IMR-90 (cell line): ENCODE measurements at regions not wholly inside any gene's neighbourhood (a gene's known extent, or its start where the extent isn't known, plus 50 kb on each side); places are given as distances from the start of the nearest gene placed in this dataset.

Source experiments
- ATAC-seq: fragments of 200-7000 bp; cut with Tn5 transposase; 2 replicates; pipeline ENCODE4 v1.9.1; 2020; ENCODE audit warnings: low read depth, mild to moderate bottlenecking, moderate library complexity
- BruUV-seq: library from RNA; stranded (reverse); fragments of 400-500 nt; replicated peaks from 2 replicates; lab custom pipeline; 2021; lab: Mats Ljungman, UMichigan
- CTCF ChIA-PET: fragments of 300-600 bp; formaldehyde crosslinking; extraction: SDS; loops from one replicate; lab custom pipeline; 2021; ENCODE audit warnings: antibody characterized with exemption; lab: Yijun Ruan, JAX
- POLR2A ChIA-PET: fragments of 300-600 bp; sonication (Branson Sonifier 250); formaldehyde crosslinking; loops from one replicate; lab custom pipeline; 2022; ENCODE audit warnings: antibody characterized with exemption; ENCODE audit not compliant: unreplicated experiment; lab: Charles Lee
- DNase-seq: peaks from one replicate; pipeline ENCODE4 v3.0.0; 2013
- H2AFZ ChIP-seq: replicated peaks from 2 replicates; pipeline ENCODE3; 2013; ENCODE audit warnings: low read length, mild to moderate bottlenecking; ENCODE audit not compliant: poor library complexity
- H2AK5ac ChIP-seq: 2 replicates; pipeline ENCODE4 v1.6.1; 2013; ENCODE audit warnings: low read depth, low read length, inconsistent platforms
- H2AK9ac ChIP-seq: replicated peaks from 2 replicates; pipeline ENCODE3; 2013; ENCODE audit warnings: mild to moderate bottlenecking, low read depth, low read length, moderate library complexity; ENCODE audit not compliant: poor library complexity
- H2BK120ac ChIP-seq: 2 replicates; pipeline ENCODE4 v1.6.1; 2013; ENCODE audit warnings: low read depth, low read length, inconsistent platforms
- H2BK15ac ChIP-seq: 3 replicates; pipeline ENCODE4 v1.6.1; 2013; ENCODE audit warnings: low read depth, low read length, inconsistent platforms
- H2BK20ac ChIP-seq: 2 replicates; pipeline ENCODE4 v1.6.1; 2013; ENCODE audit warnings: low read depth, mild to moderate bottlenecking, inconsistent platforms, low read length, moderate library complexity
- H2BK5ac ChIP-seq: 2 replicates; pipeline ENCODE4 v1.6.1; 2013; ENCODE audit warnings: mild to moderate bottlenecking, low read depth, low read length, inconsistent platforms; ENCODE audit not compliant: poor library complexity, severe bottlenecking
- H3K14ac ChIP-seq: replicated peaks from 2 replicates; pipeline ENCODE4 v1.6.1; 2013; ENCODE audit warnings: low read depth, low read length, inconsistent platforms
- H3K18ac ChIP-seq: 2 replicates; pipeline ENCODE4 v1.6.1; 2013; ENCODE audit warnings: low read depth, low read length, control low read depth
- H3K23ac ChIP-seq: 2 replicates; pipeline ENCODE4 v1.6.1; 2013; ENCODE audit warnings: low read depth, low read length, inconsistent platforms
- H3K27ac ChIP-seq: 2 replicates; pipeline ENCODE4 v1.5.1; 2013; ENCODE audit warnings: mild to moderate bottlenecking, control low read depth, low read length; ENCODE audit not compliant: insufficient read depth
- H3K27me3 ChIP-seq: 2 replicates; pipeline ENCODE4 v1.6.1; 2013; ENCODE audit warnings: low read length; ENCODE audit not compliant: control insufficient read depth, insufficient read depth
- H3K36me3 ChIP-seq: 2 replicates; pipeline ENCODE4 v1.6.1; 2013; ENCODE audit warnings: low read length, mixed read lengths; ENCODE audit not compliant: control insufficient read depth, insufficient read depth
- H3K4ac ChIP-seq: 2 replicates; pipeline ENCODE4 v1.6.1; 2013; ENCODE audit warnings: low read depth, low read length, inconsistent platforms
- H3K4me1 ChIP-seq: 2 replicates; pipeline ENCODE4 v1.6.1; 2013; ENCODE audit warnings: low read length, mixed read lengths; ENCODE audit not compliant: control insufficient read depth, insufficient read depth
- H3K4me2 ChIP-seq: 2 replicates; pipeline ENCODE4 v1.6.1; 2013; ENCODE audit warnings: low read depth, mild to moderate bottlenecking, control low read depth, low read length, moderate library complexity
- H3K4me3 ChIP-seq: 2 replicates; pipeline ENCODE4 v1.5.1; 2013; ENCODE audit warnings: low read depth, mild to moderate bottlenecking, control low read depth, low read length, moderate library complexity; ENCODE audit not compliant: insufficient read depth
- H3K56ac ChIP-seq: 2 replicates; pipeline ENCODE4 v1.6.1; 2013; ENCODE audit warnings: low read length, inconsistent platforms; ENCODE audit not compliant: insufficient read depth; ENCODE audit errors: extremely low read depth
- H3K79me1 ChIP-seq, 2 experiments: 2 replicates each; pipeline ENCODE4 v1.6.1; 2013; ENCODE audit warnings: low read length in 2 of 2, inconsistent platforms in 1 of 2, low read depth in 1 of 2
- H3K9ac ChIP-seq: 2 replicates; pipeline ENCODE4 v1.6.1; 2013; ENCODE audit warnings: low read depth, low read length, control low read depth
- H3K9me1 ChIP-seq: 2 replicates; pipeline ENCODE4 v1.6.1; 2013; ENCODE audit warnings: low read length, inconsistent platforms; ENCODE audit not compliant: insufficient read depth
- H3K9me3 ChIP-seq: 2 replicates; pipeline ENCODE4 v1.6.1; 2013; ENCODE audit warnings: low read length; ENCODE audit not compliant: control insufficient read depth, insufficient read depth
- H4K20me1 ChIP-seq: 2 replicates; pipeline ENCODE4 v1.6.1; 2013; ENCODE audit warnings: low read length, inconsistent platforms; ENCODE audit not compliant: insufficient read depth
- H4K5ac ChIP-seq: 2 replicates; pipeline ENCODE4 v1.6.1; 2013; ENCODE audit warnings: mild to moderate bottlenecking, low read depth, low read length, control low read depth
- H4K8ac ChIP-seq, 2 experiments: 2 replicates each; pipeline ENCODE4 v1.6.1; 2013; ENCODE audit warnings: low read depth in 2 of 2, low read length in 2 of 2, control low read depth in 1 of 2, inconsistent platforms in 1 of 2
- H4K91ac ChIP-seq: 2 replicates; pipeline ENCODE4 v1.6.1; 2013; ENCODE audit warnings: low read depth, low read length, inconsistent platforms; ENCODE audit not compliant: insufficient read depth
- BHLHE40 ChIP-seq: fragments of 150-350 bp; IDR thresholded peaks from 2 replicates; pipeline ENCODE4 v1.6.1; 2016; ENCODE audit warnings: mild to moderate bottlenecking, low read depth, low read length
- CEBPB ChIP-seq: IDR thresholded peaks from 2 replicates; pipeline ENCODE4 v1.6.1; 2012; ENCODE audit warnings: low read depth, low read length, improper control_type of control experiment
- CHD1 ChIP-seq: IDR thresholded peaks from 2 replicates; pipeline ENCODE4 v1.6.1; 2012; ENCODE audit warnings: low read depth, low read length, improper control_type of control experiment
- ELK1 ChIP-seq: fragments of 150-350 bp; IDR thresholded peaks from 2 replicates; pipeline ENCODE4 v1.6.1; 2016; ENCODE audit warnings: low read depth, mild to moderate bottlenecking, low read length, moderate library complexity, borderline replicate concordance
- FOS ChIP-seq: fragments of 150-350 bp; IDR thresholded peaks from 2 replicates; pipeline ENCODE4 v1.6.1; 2016; ENCODE audit warnings: low read depth, low read length
- MAFK ChIP-seq: IDR thresholded peaks from 2 replicates; pipeline ENCODE4 v1.6.1; 2012; ENCODE audit warnings: low read depth, low read length, improper control_type of control experiment
- MAZ ChIP-seq: IDR thresholded peaks from 2 replicates; pipeline ENCODE4 v1.6.1; 2012; ENCODE audit warnings: low read depth, mild to moderate bottlenecking, low read length, improper control_type of control experiment, moderate library complexity, borderline replicate concordance
- MXI1 ChIP-seq: IDR thresholded peaks from 2 replicates; pipeline ENCODE4 v1.6.1; 2012; ENCODE audit warnings: low read depth, mild to moderate bottlenecking, low read length, moderate library complexity, borderline replicate concordance
- NFE2L2 ChIP-seq: fragments of 150-350 bp; IDR thresholded peaks from 2 replicates; pipeline ENCODE4 v1.6.1; 2016; ENCODE audit warnings: low read depth, mild to moderate bottlenecking, low read length
- POLR2A ChIP-seq: IDR thresholded peaks from 2 replicates; pipeline ENCODE4 v1.6.1; 2012; ENCODE audit warnings: mild to moderate bottlenecking, low read depth, low read length
- RAD21 ChIP-seq: IDR thresholded peaks from 2 replicates; pipeline ENCODE4 v1.6.1; 2012; ENCODE audit warnings: low read length, improper control_type of control experiment
- RCOR1 ChIP-seq: IDR thresholded peaks from 2 replicates; pipeline ENCODE4 v1.6.1; 2012; ENCODE audit warnings: mild to moderate bottlenecking, low read length, improper control_type of control experiment; ENCODE audit not compliant: insufficient replicate concordance
- RFX5 ChIP-seq: IDR thresholded peaks from 2 replicates; pipeline ENCODE4 v1.8.0; 2012; ENCODE audit warnings: low read depth, mild to moderate bottlenecking, low read length, moderate library complexity
- SMC3 ChIP-seq: fragments of 150-350 bp; IDR thresholded peaks from 2 replicates; pipeline ENCODE4 v1.6.1; 2016; ENCODE audit warnings: low read depth, mild to moderate bottlenecking, antibody characterized with exemption, low read length, moderate library complexity
- USF2 ChIP-seq: fragments of 150-350 bp; IDR thresholded peaks from 2 replicates; pipeline ENCODE4 v1.6.1; 2017; ENCODE audit warnings: mild to moderate bottlenecking, antibody characterized with exemption, low read length, low read depth
- WGBS, 2 experiments: methylation state at CpG; one replicate each; pipeline versions ENCODE4 v1.1.5 to v1.1.7; 2013; ENCODE audit warnings: missing lambda C conversion rate in 2 of 2; ENCODE audit not compliant: insufficient read length in 1 of 2; ENCODE audit errors: extremely low coverage in 2 of 2; 5-methylcytosine and 5-hydroxymethylcytosine counted together
- dilution Hi-C: fragments of 300-500 bp; cut with HindIII; formaldehyde crosslinking; loops from one replicate; pipeline ENCODE4 v1.14.3; 2018; ENCODE audit warnings: low sequenced_read_pairs; ENCODE audit not compliant: unreplicated experiment
- in situ Hi-C: fragments of 300-500 bp; cut with MboI; formaldehyde crosslinking; loops from 3 replicates; pipeline ENCODE4 v1.14.3; 2019; ENCODE audit warnings: low sequenced_read_pairs, inconsistent platforms, mixed read lengths
- intact Hi-C: fragments of 100-400 bp; cut with micrococcal nuclease; formaldehyde crosslinking; loops from 2 replicates; pipeline ENCODE4 v1.10.0; 2022
- TF ChIP-seq, protein P1 (sequence below): conservative IDR thresholded peaks from 2 replicates; pipeline ENCODE4 v1.5.1; 2012; ENCODE audit warnings: mild to moderate bottlenecking, low read depth, low read length, improper control_type of control experiment

GRCh38 chr5:130885027-130885426 is 280.0 kb downstream of the HINT1 start:
- Histone ChIP-seq H3K23ac (no peak overlapping the region), H3K9me3 (peaks cover 4% of the 10 kb centered on the region; the same call in 1 of the 2 replicates), H2AFZ (no peak overlapping the region), H3K9ac (no peak overlapping the region), H3K9me1 (no peaks in the 10 kb centered on the region), H4K91ac (no peak overlapping the region), H2BK20ac (no peak overlapping the region), H3K4me1 (no peaks in the 10 kb centered on the region), H3K27ac (no peak overlapping the region), H3K4me2 (no peak overlapping the region), H3K36me3 (no peaks in the 10 kb centered on the region), H3K27me3 (no peaks in the 10 kb centered on the region), H3K4me3 (no peak overlapping the region), H3K4ac (no peak overlapping the region), H2BK15ac (no peak overlapping the region), H4K8ac (no peak overlapping the region), H3K56ac (no peak overlapping the region), H3K79me1 (no peaks in the 10 kb centered on the region), H4K5ac (no peak overlapping the region), H2AK9ac (no peak overlapping the region), H3K18ac (no peak overlapping the region), H3K14ac (no peak overlapping the region), H2AK5ac (no peak overlapping the region), H2BK120ac (no peak overlapping the region), H2BK5ac (no peak overlapping the region), H4K20me1 (no peaks in the 10 kb centered on the region)
- dilution Hi-C loops (no loop called here), in situ Hi-C loops (loop anchor here (25.0 kb wide), 1 partner anchor 527 kb away; no protein-coding TSS in a partner anchor), intact Hi-C loops (no loop called here)
- DNase-seq (no peak), ATAC-seq (no peak)
- no TSS peak for BruUV-seq
- POLR2A ChIA-PET: no interaction called here
- CTCF ChIA-PET: no interaction called here
- no CpG with 5 or more reads among the region's 3 CpGs for WGBS, 2 experiments
- TF ChIP-seq CEBPB (no peak), ELK1 (no peak), RFX5 (no peak), RAD21 (no peak), CHD1 (no peak), MAZ (no peak), FOS (no peak), NFE2L2 (no peak), POLR2A (no peak), BHLHE40 (no peak), USF2 (no peak), RCOR1 (no peak), MXI1 (no peak), MAFK (no peak), SMC3 (no peak)
- TF ChIP-seq, protein P1, sequence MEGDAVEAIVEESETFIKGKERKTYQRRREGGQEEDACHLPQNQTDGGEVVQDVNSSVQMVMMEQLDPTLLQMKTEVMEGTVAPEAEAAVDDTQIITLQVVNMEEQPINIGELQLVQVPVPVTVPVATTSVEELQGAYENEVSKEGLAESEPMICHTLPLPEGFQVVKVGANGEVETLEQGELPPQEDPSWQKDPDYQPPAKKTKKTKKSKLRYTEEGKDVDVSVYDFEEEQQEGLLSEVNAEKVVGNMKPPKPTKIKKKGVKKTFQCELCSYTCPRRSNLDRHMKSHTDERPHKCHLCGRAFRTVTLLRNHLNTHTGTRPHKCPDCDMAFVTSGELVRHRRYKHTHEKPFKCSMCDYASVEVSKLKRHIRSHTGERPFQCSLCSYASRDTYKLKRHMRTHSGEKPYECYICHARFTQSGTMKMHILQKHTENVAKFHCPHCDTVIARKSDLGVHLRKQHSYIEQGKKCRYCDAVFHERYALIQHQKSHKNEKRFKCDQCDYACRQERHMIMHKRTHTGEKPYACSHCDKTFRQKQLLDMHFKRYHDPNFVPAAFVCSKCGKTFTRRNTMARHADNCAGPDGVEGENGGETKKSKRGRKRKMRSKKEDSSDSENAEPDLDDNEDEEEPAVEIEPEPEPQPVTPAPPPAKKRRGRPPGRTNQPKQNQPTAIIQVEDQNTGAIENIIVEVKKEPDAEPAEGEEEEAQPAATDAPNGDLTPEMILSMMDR: no peak
